ENCODE measurements at regions not wholly inside any gene's neighbourhood (a gene's known extent, or its start where the extent isn't known, plus 50 kb on each side); places are given as distances from the start of the nearest gene placed in this dataset.

DNA sequence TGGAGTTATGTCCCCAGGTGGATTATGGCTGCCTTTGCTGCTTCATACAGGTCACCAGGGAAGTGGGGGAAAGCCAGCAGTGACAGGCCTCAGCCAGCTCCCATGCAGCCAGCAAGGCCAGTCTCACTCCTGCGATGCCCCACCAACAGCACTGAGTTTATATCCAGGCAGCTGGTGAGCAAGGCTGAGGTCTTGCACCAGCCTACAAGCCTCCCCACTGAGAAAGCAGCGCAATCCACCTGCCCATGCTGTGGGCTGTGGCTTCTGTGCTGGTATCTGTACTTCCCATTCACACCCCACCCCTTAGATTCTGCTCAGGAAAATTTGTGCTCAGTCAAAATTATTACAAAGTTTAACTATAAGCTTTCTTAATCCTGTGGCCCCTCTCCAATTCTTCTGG lies 153.5 kb downstream of the HHIP start:
- intact Hi-C loops (cut with DNase I), result no loop called here
- DNase-seq, result no peak
- Histone ChIP-seq H3K4me1 (ENCODE audit: control insufficient read depth, insufficient read depth, low read length) (no peaks in the 10 kb centered on the region), H3K4me3 (ENCODE audit: low read length) (no peak overlapping the region), H3K9me3 (ENCODE audit: control insufficient read depth, low read length) (no peaks in the 10 kb centered on the region), H3K27ac (ENCODE audit: low read length) (no peak overlapping the region), H3K27me3 (ENCODE audit: control insufficient read depth, insufficient read depth) (no peaks in the 10 kb centered on the region)
- no peak for ATAC-seq
- 88% methylated on average over 2 of the region's 2 CpGs for WGBS

DNA sequence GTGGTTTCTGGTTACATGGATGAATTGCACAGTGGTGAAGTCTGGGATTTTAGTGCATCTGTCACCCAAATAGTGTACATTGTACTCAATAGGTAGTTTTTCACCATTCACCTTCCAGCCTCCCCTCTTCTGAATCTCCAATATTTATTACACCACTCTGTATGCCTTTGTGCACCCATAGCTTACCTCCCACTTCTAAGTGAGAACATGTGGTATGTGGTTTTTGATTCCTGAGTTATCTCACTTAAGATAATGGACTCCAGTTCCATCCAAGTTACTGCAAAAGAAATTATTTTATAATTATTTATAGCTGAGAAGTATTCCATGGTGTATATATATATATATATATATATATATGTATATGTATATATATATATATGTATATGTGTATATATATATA lies 155.8 kb downstream of the HHIP start:
- H3K27me3 ChIP-seq (ENCODE audit: control insufficient read depth, insufficient read depth), result no peaks in the 10 kb centered on the region
- H3K4me3 ChIP-seq (ENCODE audit: low read length), result no peak overlapping the region
- DNase-seq, result no peak
- H3K9me3 ChIP-seq (ENCODE audit: control insufficient read depth, low read length), result no peaks in the 10 kb centered on the region
- intact Hi-C loops (cut with DNase I), result no loop called here
- no peaks in the 10 kb centered on the region for H3K4me1 ChIP-seq (ENCODE audit: control insufficient read depth, insufficient read depth, low read length)
- no peak for ATAC-seq
- H3K27ac ChIP-seq (ENCODE audit: low read length), result no peak overlapping the region

DNA sequence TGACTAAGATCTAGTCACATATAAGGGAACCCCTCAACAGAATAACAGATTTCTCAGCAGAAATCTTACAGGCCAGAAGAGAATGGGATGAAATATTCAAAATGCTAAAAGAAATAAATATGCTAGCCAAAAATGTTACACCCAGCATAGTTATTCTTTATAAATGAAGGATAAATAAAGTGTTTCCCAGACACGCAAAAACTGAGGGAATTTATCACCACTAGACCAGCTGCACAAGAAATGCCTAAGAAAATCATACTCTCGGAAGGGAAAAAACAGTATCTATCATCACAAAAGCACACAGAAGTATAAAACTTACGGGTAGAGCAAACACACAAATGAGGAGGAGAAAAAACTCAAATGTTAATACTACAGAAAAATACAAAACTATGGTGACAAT lies 162.1 kb downstream of the HHIP start:
- Histone ChIP-seq H3K4me1 (ENCODE audit: control insufficient read depth, insufficient read depth, low read length) (no peaks in the 10 kb centered on the region), H3K4me3 (ENCODE audit: low read length) (no peak overlapping the region), H3K27me3 (ENCODE audit: control insufficient read depth, insufficient read depth) (no peaks in the 10 kb centered on the region), H3K27ac (ENCODE audit: low read length) (no peak overlapping the region), H3K9me3 (ENCODE audit: control insufficient read depth, low read length) (no peaks in the 10 kb centered on the region)
- intact Hi-C loops (cut with DNase I), result no loop called here
- DNase-seq (no peak), ATAC-seq (no peak)
- WGBS, result 91% methylated on average over 3 of the region's 3 CpGs

DNA sequence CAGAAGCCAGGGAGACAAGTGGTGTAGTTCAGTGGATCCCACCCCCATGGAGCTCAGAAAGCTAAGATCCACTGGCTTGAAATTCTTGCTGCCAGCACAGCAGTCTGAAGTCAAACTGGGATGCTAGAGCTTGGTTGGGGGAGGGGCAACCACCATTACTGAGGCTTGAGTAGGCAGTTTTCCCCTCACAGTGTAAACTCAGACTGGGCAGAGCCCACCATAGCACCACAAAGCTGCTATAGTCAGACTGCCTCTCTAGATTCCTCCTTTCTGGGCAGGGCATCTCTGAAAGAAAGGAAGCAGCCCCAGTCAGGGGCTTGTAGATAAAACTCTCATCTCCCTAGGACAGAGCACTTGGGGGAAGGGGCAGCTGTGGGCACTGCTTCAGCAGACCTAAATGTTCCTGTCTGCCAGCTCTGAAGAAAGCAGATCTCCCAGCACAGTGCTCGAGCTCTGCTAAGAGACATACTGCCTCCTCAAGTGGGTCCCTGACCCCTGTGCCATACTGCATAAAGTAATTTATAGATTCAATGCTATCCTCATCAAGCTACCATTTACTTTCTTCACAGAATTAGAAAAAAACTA lies 163.2 kb downstream of the HHIP start:
- Histone ChIP-seq H3K27me3 (ENCODE audit: control insufficient read depth, insufficient read depth) (no peaks in the 10 kb centered on the region), H3K4me1 (ENCODE audit: control insufficient read depth, insufficient read depth, low read length) (no peaks in the 10 kb centered on the region), H3K4me3 (ENCODE audit: low read length) (no peak overlapping the region), H3K27ac (ENCODE audit: low read length) (no peak overlapping the region), H3K9me3 (ENCODE audit: control insufficient read depth, low read length) (no peaks in the 10 kb centered on the region)
- DNase-seq, result no peak
- 83% methylated on average over 1 of the region's 1 CpG for whole genome bisulfite sequencing
- intact Hi-C loops (cut with DNase I), result no loop called here
- no peak for ATAC-seq

DNA sequence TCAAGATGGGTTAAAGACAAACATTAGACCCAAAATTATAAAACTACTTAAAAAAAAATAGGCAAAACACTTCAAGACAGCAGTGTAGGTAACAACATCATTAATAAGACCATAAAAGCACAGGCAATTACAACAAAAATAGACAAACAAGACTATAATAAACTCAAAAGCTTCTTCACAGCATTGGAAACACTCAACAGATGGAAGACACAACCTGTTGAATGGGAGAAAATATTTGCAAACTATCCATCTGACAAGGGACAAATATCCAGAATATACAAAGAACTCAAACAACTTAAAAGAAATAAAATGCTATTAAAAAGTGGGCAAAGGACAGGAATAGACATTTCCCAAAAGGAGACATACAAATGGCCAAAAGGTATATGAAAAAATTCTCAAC lies 170.7 kb downstream of the HHIP start:
- no peaks in the 10 kb centered on the region for H3K4me1 ChIP-seq (ENCODE audit: control insufficient read depth, insufficient read depth, low read length)
- H3K4me3 ChIP-seq (ENCODE audit: low read length), result no peak overlapping the region
- no peaks in the 10 kb centered on the region for H3K27me3 ChIP-seq (ENCODE audit: control insufficient read depth, insufficient read depth)
- ATAC-seq (no peak), DNase-seq (no peak)
- intact Hi-C loops (cut with DNase I), result no loop called here
- no peaks in the 10 kb centered on the region for H3K9me3 ChIP-seq (ENCODE audit: control insufficient read depth, low read length)
- no peak overlapping the region for H3K27ac ChIP-seq (ENCODE audit: low read length)

DNA sequence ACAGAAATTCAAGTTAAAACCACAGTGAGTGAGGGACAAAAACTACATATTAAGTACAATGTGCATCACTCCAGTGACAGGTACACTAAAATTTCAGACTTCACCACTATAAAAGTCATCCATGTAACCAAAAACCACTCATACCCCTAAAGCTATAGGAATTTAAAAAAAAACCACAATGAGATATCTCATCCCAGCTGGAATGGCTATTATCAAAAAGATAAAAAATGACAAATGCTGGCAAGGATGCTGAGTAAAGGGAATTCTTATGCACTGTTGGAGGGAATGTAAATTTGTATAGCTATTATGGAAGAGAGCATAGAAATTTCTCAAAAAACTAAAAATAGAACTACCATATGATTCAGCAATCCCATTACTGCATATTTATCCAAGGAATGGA lies 171.1 kb downstream of the HHIP start:
- intact Hi-C loops (cut with DNase I), result no loop called here
- DNase-seq (no peak), ATAC-seq (no peak)
- no peak overlapping the region for H3K27ac ChIP-seq (ENCODE audit: low read length)
- H3K4me1 ChIP-seq (ENCODE audit: control insufficient read depth, insufficient read depth, low read length), result no peaks in the 10 kb centered on the region
- H3K9me3 ChIP-seq (ENCODE audit: control insufficient read depth, low read length), result no peaks in the 10 kb centered on the region
- H3K4me3 ChIP-seq (ENCODE audit: low read length), result no peak overlapping the region
- H3K27me3 ChIP-seq (ENCODE audit: control insufficient read depth, insufficient read depth), result no peaks in the 10 kb centered on the region

DNA sequence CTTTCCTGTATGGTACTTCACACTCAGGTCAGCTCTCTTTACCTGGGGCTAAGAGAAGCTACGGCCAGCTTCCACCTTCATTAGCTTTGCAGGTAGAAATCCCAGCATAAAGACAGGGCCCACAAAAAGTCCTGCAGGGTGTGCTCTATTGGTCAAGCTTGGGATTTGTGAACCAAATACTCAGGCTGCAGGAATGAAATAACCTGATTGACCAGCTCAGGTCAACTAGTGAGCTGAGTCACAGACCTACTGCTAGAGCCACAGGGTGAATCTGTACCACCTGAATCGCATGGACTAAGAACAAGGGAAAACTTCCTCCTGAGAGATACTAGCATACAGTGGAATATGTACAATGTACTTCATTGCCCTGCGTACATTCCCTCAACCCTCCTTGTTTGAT lies 172.2 kb downstream of the HHIP start:
- intact Hi-C loops (cut with DNase I), result no loop called here
- WGBS, result 96% methylated on average over 3 of the region's 3 CpGs
- H3K27ac ChIP-seq (ENCODE audit: low read length), result no peak overlapping the region
- H3K4me3 ChIP-seq (ENCODE audit: low read length), result no peak overlapping the region
- H3K9me3 ChIP-seq (ENCODE audit: control insufficient read depth, low read length), result no peaks in the 10 kb centered on the region
- ATAC-seq, result no peak
- no peaks in the 10 kb centered on the region for H3K4me1 ChIP-seq (ENCODE audit: control insufficient read depth, insufficient read depth, low read length)
- H3K27me3 ChIP-seq (ENCODE audit: control insufficient read depth, insufficient read depth), result no peaks in the 10 kb centered on the region
- DNase-seq, result no peak

DNA sequence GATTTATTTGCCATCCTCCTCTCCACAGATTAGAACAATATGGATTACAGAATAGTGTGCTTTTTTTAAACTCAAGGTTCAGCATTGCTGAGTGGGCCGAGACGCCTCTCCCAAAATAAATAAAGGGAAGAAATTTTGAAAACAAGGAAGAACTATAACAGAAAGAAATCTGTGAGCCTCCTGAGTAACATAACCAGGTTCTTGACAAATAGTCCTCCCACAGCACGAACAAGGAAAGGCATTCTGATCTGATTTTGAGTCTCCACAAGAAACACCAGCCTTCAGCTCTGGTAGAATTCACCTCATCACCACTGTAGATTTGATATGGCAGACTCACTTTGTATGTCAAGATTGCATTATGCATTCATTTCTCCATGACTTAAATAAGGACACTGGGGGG lies 173.6 kb downstream of the HHIP start:
- Histone ChIP-seq H3K27ac (ENCODE audit: low read length) (no peak overlapping the region), H3K4me1 (ENCODE audit: control insufficient read depth, insufficient read depth, low read length) (no peaks in the 10 kb centered on the region), H3K9me3 (ENCODE audit: control insufficient read depth, low read length) (no peaks in the 10 kb centered on the region), H3K27me3 (ENCODE audit: control insufficient read depth, insufficient read depth) (no peaks in the 10 kb centered on the region), H3K4me3 (ENCODE audit: low read length) (no peak overlapping the region)
- DNase-seq, result no peak
- intact Hi-C loops (cut with DNase I), result no loop called here
- 71% methylated on average over 3 of the region's 3 CpGs for WGBS
- ATAC-seq, result no peak

DNA sequence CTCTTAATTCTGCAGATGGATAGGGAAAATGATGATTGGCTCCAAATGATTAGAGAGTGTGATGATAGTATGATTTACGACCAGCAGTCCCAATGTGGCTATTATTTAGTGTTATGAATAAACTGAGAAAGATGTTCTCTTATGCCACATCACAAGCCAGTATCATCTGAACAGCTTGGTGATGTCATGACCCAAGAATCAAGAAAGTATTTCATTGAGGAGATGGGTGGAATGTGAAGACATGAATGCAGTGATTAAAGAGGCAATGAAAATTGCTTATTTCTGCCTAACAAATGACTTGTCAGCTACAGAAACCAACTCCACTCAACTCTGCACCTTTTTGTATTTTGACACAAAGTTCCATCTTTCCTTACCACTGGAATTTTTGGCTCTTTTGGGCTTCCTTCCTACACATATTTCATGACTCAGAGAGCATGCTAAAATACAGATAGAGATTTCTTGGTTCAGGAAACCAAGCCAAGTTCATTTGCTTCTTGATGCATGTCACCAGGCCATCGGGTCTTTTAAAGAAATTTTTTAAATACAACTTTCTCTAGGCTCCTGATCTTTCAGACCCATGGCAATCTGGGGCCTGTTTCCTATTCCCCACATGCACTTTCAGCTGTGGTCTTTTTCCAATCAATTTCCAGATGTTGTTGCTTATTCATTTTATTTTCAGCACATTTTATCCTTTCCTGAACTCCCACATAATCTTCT lies 174.2 kb downstream of the HHIP start:
- 50% methylated on average over 2 of the region's 2 CpGs for WGBS

DNA sequence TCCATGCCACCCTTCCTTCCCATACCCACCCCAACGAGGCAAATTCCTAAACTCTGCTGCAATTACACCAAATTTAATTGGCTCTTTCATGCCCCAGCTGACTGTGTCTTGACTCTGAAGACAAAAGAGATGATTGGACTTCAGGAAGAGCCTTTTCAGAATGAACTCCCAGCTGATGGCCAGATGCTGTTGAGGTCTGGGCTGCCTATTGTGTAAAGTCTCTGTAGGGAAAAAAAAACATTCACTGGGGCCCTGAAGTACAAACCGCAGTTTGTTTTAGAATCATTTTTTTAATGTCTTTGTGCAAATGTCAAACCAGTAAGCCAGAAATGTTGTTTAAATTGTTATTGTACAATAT lies 174.8 kb downstream of the HHIP start:
- no peak for ATAC-seq
- no peak for DNase-seq
- no peak overlapping the region for H3K27ac ChIP-seq (ENCODE audit: low read length)

More for the DNA sequence above, 174.2 kb downstream of the HHIP start:
- H3K27me3 ChIP-seq (ENCODE audit: control insufficient read depth, insufficient read depth), result no peaks in the 10 kb centered on the region
- no peaks in the 10 kb centered on the region for H3K9me3 ChIP-seq (ENCODE audit: control insufficient read depth, low read length)
- DNase-seq (no peak), ATAC-seq (no peak)
- no peak overlapping the region for H3K27ac ChIP-seq (ENCODE audit: low read length)
- intact Hi-C loops (cut with DNase I), result no loop called here
- H3K4me3 ChIP-seq (ENCODE audit: low read length), result no peak overlapping the region
- no peaks in the 10 kb centered on the region for H3K4me1 ChIP-seq (ENCODE audit: control insufficient read depth, insufficient read depth, low read length)

DNA sequence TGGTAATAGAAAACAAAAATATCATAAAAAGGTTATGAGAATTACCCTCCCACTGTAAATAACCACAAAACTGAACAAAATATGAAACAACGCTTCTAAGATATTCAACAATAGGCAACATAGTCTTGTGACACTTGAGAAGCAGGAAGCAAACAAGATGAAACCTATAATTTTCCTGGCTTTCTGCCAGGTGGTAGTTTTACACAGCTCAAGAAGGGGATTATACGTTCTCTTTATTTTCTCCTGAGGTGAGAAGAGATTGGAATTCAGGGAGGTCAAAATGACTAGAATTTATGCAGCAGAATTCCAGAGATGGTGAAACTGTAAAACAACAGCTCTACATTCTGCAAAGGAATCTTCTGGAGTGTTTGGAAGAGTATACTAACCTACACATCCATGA lies 186.0 kb downstream of the HHIP start:
- intact Hi-C loops (cut with DNase I), result no loop called here
- ATAC-seq (no peak), DNase-seq (no peak)
- Histone ChIP-seq H3K9me3 (ENCODE audit: control insufficient read depth, low read length) (no peaks in the 10 kb centered on the region), H3K27ac (ENCODE audit: low read length) (no peak overlapping the region), H3K4me3 (ENCODE audit: low read length) (no peak overlapping the region), H3K27me3 (ENCODE audit: control insufficient read depth, insufficient read depth) (no peaks in the 10 kb centered on the region), H3K4me1 (ENCODE audit: control insufficient read depth, insufficient read depth, low read length) (no peaks in the 10 kb centered on the region)
- WGBS, result 55% methylated on average over 2 of the region's 2 CpGs

More for the DNA sequence above, 174.8 kb downstream of the HHIP start:
- H3K27me3 ChIP-seq (ENCODE audit: control insufficient read depth, insufficient read depth), result no peaks in the 10 kb centered on the region
- no peaks in the 10 kb centered on the region for H3K9me3 ChIP-seq (ENCODE audit: control insufficient read depth, low read length)
- intact Hi-C loops (cut with DNase I), result no loop called here
- H3K4me3 ChIP-seq (ENCODE audit: low read length), result no peak overlapping the region
- 42% methylated on average over 2 of the region's 2 CpGs for WGBS
- H3K4me1 ChIP-seq (ENCODE audit: control insufficient read depth, insufficient read depth, low read length), result no peaks in the 10 kb centered on the region

DNA sequence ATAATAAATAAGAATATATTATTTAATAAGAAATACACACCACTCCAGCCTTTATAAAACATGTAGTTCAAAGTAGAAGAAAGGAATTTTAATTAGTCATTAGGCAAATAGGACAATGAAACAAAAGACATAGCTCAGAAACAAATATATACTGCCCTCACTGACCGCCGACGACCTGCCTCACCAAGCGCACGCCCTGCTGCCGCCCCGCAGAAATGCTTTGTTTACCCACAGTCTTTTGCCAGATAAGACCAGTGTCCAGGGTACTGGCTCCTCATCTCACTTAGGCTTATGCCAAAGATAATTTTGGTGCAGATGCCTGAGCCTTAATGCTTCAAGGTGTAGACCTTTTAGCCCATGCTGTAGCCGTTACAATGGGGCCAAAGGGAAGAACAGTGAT lies 199.5 kb downstream of the HHIP start:
- WGBS, result 90% methylated on average over 8 of the region's 8 CpGs
- intact Hi-C loops (cut with DNase I), result no loop called here
- Histone ChIP-seq H3K27me3 (ENCODE audit: control insufficient read depth, insufficient read depth) (no peaks in the 10 kb centered on the region), H3K9me3 (ENCODE audit: control insufficient read depth, low read length) (no peaks in the 10 kb centered on the region), H3K27ac (ENCODE audit: low read length) (no peak overlapping the region), H3K4me3 (ENCODE audit: low read length) (no peak overlapping the region), H3K4me1 (ENCODE audit: control insufficient read depth, insufficient read depth, low read length) (no peaks in the 10 kb centered on the region)
- ATAC-seq (no peak), DNase-seq (no peak)

Data from right cardiac atrium (tissue), 5 donors.